Endothelial cell of umbilical vein (primary cell): ENCODE measurements at regions not wholly inside any gene's neighbourhood (a gene's known extent, or its start where the extent isn't known, plus 50 kb on each side); places are given as distances from the start of the nearest gene placed in this dataset.

Experiments used
- BruUV-seq: library from RNA; stranded (reverse); fragments of 400-500 nt; replicated peaks from 2 replicates; lab custom pipeline; 2021; lab: Mats Ljungman, UMichigan
- CTCF ChIA-PET: fragments of 300-600, 350-600 bp; sonication (Branson Sonifier 250); formaldehyde crosslinking; loops from one replicate; lab custom pipeline; 2021; ENCODE audit warnings: antibody characterized with exemption, inconsistent platforms; lab: Charles Lee
- POLR2A ChIA-PET: fragments of 300-600, 350-600 bp; sonication (Branson Sonifier 250); formaldehyde crosslinking; loops from one replicate; lab custom pipeline; 2021; ENCODE audit warnings: antibody characterized with exemption, inconsistent platforms; lab: Charles Lee
- DNase-seq: peaks from one replicate; pipeline ENCODE4 v3.0.0-alpha.2; 2011; ENCODE audit warnings: low read depth, low spot score
- FAIRE-seq: peaks from 2 replicates; lab custom pipeline; 2011; peaks lifted over from hg19 to GRCh38; lab: Jason Lieb, UNC
- H2AFZ ChIP-seq: 2 replicates; pipeline ENCODE4 v1.6.0; 2012; ENCODE audit warnings: low read depth, low read length, control low read depth, inconsistent platforms
- H3K27ac ChIP-seq: 2 replicates; pipeline ENCODE4 v1.5.1; 2011; ENCODE audit warnings: low read depth, mild to moderate bottlenecking, control low read depth, low read length, moderate library complexity; ENCODE audit not compliant: insufficient read depth
- H3K27me3 ChIP-seq, 2 experiments: 2 replicates each; pipeline versions ENCODE4 v1.6.0 to v1.6.1; 2011; ENCODE audit warnings: low read length in 2 of 2, mixed read lengths in 1 of 2; ENCODE audit not compliant: control insufficient read depth in 2 of 2, insufficient read depth in 2 of 2
- H3K36me3 ChIP-seq, 2 experiments: 2 replicates in 1 of 2; 3 replicates in 1 of 2; pipeline ENCODE4 v1.5.1; 2011; ENCODE audit warnings: low read length in 2 of 2, mild to moderate bottlenecking in 1 of 2, moderate library complexity in 1 of 2; ENCODE audit not compliant: control insufficient read depth in 2 of 2, insufficient read depth in 2 of 2; ENCODE audit errors: extremely low read depth in 1 of 2
- H3K4me1 ChIP-seq: 3 replicates; pipeline ENCODE4 v1.5.1; 2011; ENCODE audit warnings: mild to moderate bottlenecking, low read length; ENCODE audit not compliant: control insufficient read depth, insufficient read depth; ENCODE audit errors: extremely low read depth
- H3K4me2 ChIP-seq: 2 replicates; pipeline ENCODE4 v1.6.1; 2011; ENCODE audit warnings: low read length, control low read depth, mixed read lengths; ENCODE audit not compliant: insufficient read depth
- H3K4me3 ChIP-seq, 3 experiments: fragments of 200-600 bp in 1 of 3; sonication (generic), shearing (Covaris generic) in 1 of 3; replicated peaks in 1 of 3; 2 replicates each; pipeline ENCODE4 v1.5.1; 2011 to 2016; ENCODE audit warnings: control low read depth in 3 of 3, low read length in 3 of 3, mild to moderate bottlenecking in 2 of 3, inconsistent platforms in 1 of 3, low read depth in 1 of 3, moderate library complexity in 1 of 3; ENCODE audit not compliant: insufficient read depth in 1 of 3
- H3K79me2 ChIP-seq: 2 replicates; pipeline ENCODE4 v1.6.0; 2012; ENCODE audit warnings: low read length, inconsistent platforms; ENCODE audit not compliant: control insufficient read depth, insufficient read depth
- H3K9ac ChIP-seq: replicated peaks from 2 replicates; pipeline ENCODE3; 2011; ENCODE audit warnings: low read length, control low read depth; ENCODE audit not compliant: insufficient read depth; ENCODE audit errors: extremely low read depth
- H3K9me1 ChIP-seq: replicated peaks from 3 replicates; pipeline ENCODE4 v1.6.0; 2011; ENCODE audit warnings: mild to moderate bottlenecking, low read length; ENCODE audit not compliant: control insufficient read depth, insufficient read depth; ENCODE audit errors: extremely low read depth
- H3K9me3 ChIP-seq: replicated peaks from 2 replicates; pipeline ENCODE4 v1.5.1; 2012; ENCODE audit warnings: low read length, inconsistent platforms; ENCODE audit not compliant: control insufficient read depth, insufficient read depth
- H4K20me1 ChIP-seq: replicated peaks from 2 replicates; pipeline ENCODE3; 2011; ENCODE audit warnings: mild to moderate bottlenecking, low read length; ENCODE audit not compliant: control insufficient read depth, insufficient read depth; ENCODE audit errors: extremely low read depth
- CTCF ChIP-seq, 2 donors: IDR thresholded peaks; 1 replicate in 1 of 2; 2 replicates in 1 of 2; pipeline ENCODE4 v1.5.1; 2011; ENCODE audit warnings: low read length in 2 of 2, mild to moderate bottlenecking in 2 of 2, moderate library complexity in 2 of 2, control low read depth in 1 of 2, inconsistent platforms in 1 of 2, low read depth in 1 of 2; ENCODE audit not compliant: insufficient read depth in 1 of 2; ENCODE audit errors: extremely low read depth in 1 of 2
- EZH2 ChIP-seq: IDR thresholded peaks from 2 replicates; pipeline ENCODE4 v1.6.1; 2012; ENCODE audit warnings: borderline replicate concordance, low read depth, mild to moderate bottlenecking, moderate library complexity, low read length, inconsistent platforms; ENCODE audit not compliant: severe bottlenecking
- FOS ChIP-seq: IDR thresholded peaks from 2 replicates; pipeline ENCODE4 v1.6.1; 2011; ENCODE audit warnings: mild to moderate bottlenecking, low read length, moderate library complexity, borderline replicate concordance; ENCODE audit not compliant: insufficient read depth
- GATA2 ChIP-seq: IDR thresholded peaks from 2 replicates; pipeline ENCODE4 v1.7.0; 2011; ENCODE audit warnings: low read depth, mild to moderate bottlenecking, moderate library complexity, mixed read lengths, low read length; ENCODE audit not compliant: insufficient read length, insufficient read depth
- JUN ChIP-seq: IDR thresholded peaks from 2 replicates; pipeline ENCODE4 v1.6.1; 2011; ENCODE audit warnings: borderline replicate concordance, low read depth; ENCODE audit not compliant: insufficient read length, insufficient read depth
- MAX ChIP-seq: IDR thresholded peaks from 2 replicates; pipeline ENCODE4 v1.6.1; 2011; ENCODE audit not compliant: insufficient read depth, insufficient read length
- MYC ChIP-seq: IDR thresholded peaks from one replicate; pipeline ENCODE4 v1.6.1; 2011; ENCODE audit warnings: mild to moderate bottlenecking, low read depth, low read length
- POLR2A ChIP-seq: IDR thresholded peaks from 2 replicates; pipeline ENCODE4 v1.6.1; 2012; ENCODE audit warnings: low read depth, mild to moderate bottlenecking, control low read depth, low read length
- POLR2AphosphoS5 ChIP-seq: IDR thresholded peaks from 2 replicates; pipeline ENCODE4 v1.6.1; 2012; ENCODE audit warnings: low read depth, mild to moderate bottlenecking, control low read depth, low read length, moderate library complexity; ENCODE audit not compliant: insufficient read depth
- dilution Hi-C: fragments of 300-500 bp; cut with MboI; formaldehyde crosslinking; loops from one replicate; pipeline ENCODE4 v1.15.0; 2019; ENCODE audit warnings: low sequenced_read_pairs; ENCODE audit not compliant: extremely low pct_ligation_motif_present
- intact Hi-C: fragments of 100-400 bp; cut with micrococcal nuclease; formaldehyde crosslinking; loops from one replicate; pipeline ENCODE4 v1.10.0; 2022

- no peaks in the 10 kb centered on the region for H3K79me2 ChIP-seq
- no peak overlapping the region for H3K4me3 ChIP-seq
- H4K20me1 ChIP-seq = no peaks in the 10 kb centered on the region
- no peak overlapping the region for H2AFZ ChIP-seq
- FAIRE-seq = no peak
- TF ChIP-seq EZH2 = no peak
- TF ChIP-seq MYC = no peak
- no peak for TF ChIP-seq MAX
- TF ChIP-seq JUN = no peak
- TF ChIP-seq FOS = no peak
- TF ChIP-seq GATA2 = no peak
- no peak for TF ChIP-seq POLR2AphosphoS5
- TF ChIP-seq POLR2A = no peak
- no peak for TF ChIP-seq CTCF (IDR thresholded peaks at IDR 0.05; ENCODE audit: extremely low read depth in 1 of 2, insufficient read depth in 1 of 2, low read depth in 1 of 2, low read length in 2 of 2)
- no peaks in the 10 kb centered on the region for H3K9me1 ChIP-seq
- no peak overlapping the region for H3K4me2 ChIP-seq
- no peaks in the 10 kb centered on the region for H3K36me3 ChIP-seq
- H3K27me3 ChIP-seq = no peaks in the 10 kb centered on the region
- dilution Hi-C loops (no loop called here), intact Hi-C loops (no loop called here)
- no peak overlapping the region for H3K27ac ChIP-seq
- H3K9me3 ChIP-seq = no peaks in the 10 kb centered on the region
- DNase-seq = no peak
- POLR2A ChIA-PET = no interaction called here
- CTCF ChIA-PET = no interaction called here
- no TSS peak for BruUV-seq
- no peaks in the 10 kb centered on the region for H3K4me1 ChIP-seq
- H3K9ac ChIP-seq = no peak overlapping the region
These were observed 89.5 kb upstream of the FSTL4 start for GRCh38 chr5:133701871-133702270.
